ENCODE measurements at regions not wholly inside any gene's neighbourhood (a gene's known extent, or its start where the extent isn't known, plus 50 kb on each side); places are given as distances from the start of the nearest gene placed in this dataset.
A peak's percentile ranks its signal among the peaks of the same experiment; 100 is the strongest.

GRCh38 chr10:29057822-29058331 lies 231.0 kb upstream of the LYZL1 start:
- no peak for DNase-seq (ENCODE audit: low read depth)
- no peak overlapping the region for H3K4me3 ChIP-seq (ENCODE audit: low read depth, low read length)
- no peak for TF ChIP-seq CTCF (conservative IDR thresholded peaks at IDR 0.05; ENCODE audit: low read depth, low read length)

GRCh38 chr10:29063806-29064644 lies 224.8 kb upstream of the LYZL1 start:
- no peak overlapping the region for H3K4me3 ChIP-seq (ENCODE audit: low read depth, low read length)
- TF ChIP-seq CTCF (conservative IDR thresholded peaks at IDR 0.05; ENCODE audit: low read depth, low read length): no peak
- DNase-seq (ENCODE audit: low read depth): no peak

GRCh38 chr10:29064680-29065079 lies 224.2 kb upstream of the LYZL1 start:
- no peak for TF ChIP-seq CTCF (conservative IDR thresholded peaks at IDR 0.05; ENCODE audit: low read depth, low read length)
- H3K4me3 ChIP-seq (ENCODE audit: low read depth, low read length): no peak overlapping the region
- no peak for DNase-seq (ENCODE audit: low read depth)

- H3K4me3 ChIP-seq (ENCODE audit: low read depth, low read length): no peak overlapping the region
- TF ChIP-seq CTCF (conservative IDR thresholded peaks at IDR 0.05; ENCODE audit: low read depth, low read length): no peak
- DNase-seq (ENCODE audit: low read depth): peak; percentile 4
Observed at GRCh38 chr10:29067161-29067560, 221.7 kb upstream of the LYZL1 start.

DNA sequence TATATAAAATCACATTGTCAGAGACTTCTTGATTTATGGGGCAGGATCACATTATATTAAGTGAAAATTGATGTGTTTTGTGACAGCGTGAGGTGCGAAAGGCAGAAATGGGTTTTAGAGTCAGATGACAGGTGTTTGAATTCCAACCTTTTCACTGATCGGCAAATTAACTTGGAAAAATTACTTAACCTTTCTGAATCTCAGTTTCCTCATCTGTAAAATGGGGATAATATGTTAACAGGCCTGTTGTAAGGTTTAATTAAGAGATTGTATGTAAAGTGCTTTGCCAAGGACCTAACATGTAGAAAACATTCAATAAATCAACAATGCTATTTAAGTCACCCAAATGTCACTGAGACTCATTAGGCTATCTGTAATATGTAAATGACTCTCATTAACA lies 221.2 kb upstream of the LYZL1 start:
- TF ChIP-seq CTCF (conservative IDR thresholded peaks at IDR 0.05; ENCODE audit: low read depth, low read length): no peak
- no peak overlapping the region for H3K4me3 ChIP-seq (ENCODE audit: low read depth, low read length)
- no peak for DNase-seq (ENCODE audit: low read depth)

DNA sequence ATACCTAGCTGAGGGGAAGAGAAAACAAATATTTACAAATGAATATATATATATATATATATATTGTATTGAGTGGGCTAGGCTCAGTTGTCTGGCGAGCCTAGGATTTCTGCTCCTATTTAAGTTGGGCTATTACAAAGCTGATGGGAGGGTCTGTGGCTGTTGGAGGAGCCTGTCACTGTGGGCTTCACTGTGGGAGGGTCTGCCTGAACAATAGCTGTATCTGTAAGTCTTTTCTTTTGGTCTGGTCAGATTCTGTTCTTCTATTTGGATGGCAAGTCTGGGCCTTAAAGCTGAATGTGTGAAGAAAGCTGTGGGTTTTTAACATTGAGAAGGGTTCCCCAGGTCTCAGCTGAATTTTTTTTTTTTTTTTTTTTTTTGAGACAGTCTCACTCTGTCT lies 220.6 kb upstream of the LYZL1 start:
- H3K4me3 ChIP-seq (ENCODE audit: low read depth, low read length): no peak overlapping the region
- no peak for TF ChIP-seq CTCF (conservative IDR thresholded peaks at IDR 0.05; ENCODE audit: low read depth, low read length)
- DNase-seq (ENCODE audit: low read depth): no peak

GRCh38 chr10:29068966-29069365 lies 219.9 kb upstream of the LYZL1 start:
- TF ChIP-seq CTCF (conservative IDR thresholded peaks at IDR 0.05; ENCODE audit: low read depth, low read length): no peak
- DNase-seq (ENCODE audit: low read depth): no peak
- H3K4me3 ChIP-seq (ENCODE audit: low read depth, low read length): no peak overlapping the region
